K562 (cell line): ENCODE measurements at regions not wholly inside any gene's neighbourhood (a gene's known extent, or its start where the extent isn't known, plus 50 kb on each side); places are given as distances from the start of the nearest gene placed in this dataset.

ENCODE experiments used
- ATAC-seq: fragments of 200-7000 bp; cut with Tn5 transposase; 3 replicates; pipeline ENCODE4 v1.9.1; 2020; ENCODE audit warnings: moderate library complexity
- BruUV-seq: library from RNA; stranded (reverse); fragments of 400-500 nt; replicated peaks from 2 replicates; lab custom pipeline; 2021; lab: Mats Ljungman, UMichigan
- CTCF ChIA-PET: fragments of 300-600 bp; formaldehyde crosslinking; extraction: SDS; loops from one replicate; lab custom pipeline; 2021; ENCODE audit warnings: low intra/inter-chr PET ratio; lab: Yijun Ruan, JAX
- POLR2A ChIA-PET: fragments of 300-600, 350-650 bp; sonication (Branson Sonifier 250); formaldehyde crosslinking; extraction: SDS; loops from one replicate; lab custom pipeline; 2021; ENCODE audit warnings: antibody characterized with exemption, inconsistent platforms; lab: Yijun Ruan, JAX
- DNase-seq, 4 experiments: peaks; one replicate each; pipeline versions ENCODE4 v3.0.0 to v3.0.0-alpha.2; 2011 to 2018; ENCODE audit warnings: low spot score in 3 of 4, mixed read lengths in 3 of 4; ENCODE audit errors: extremely low read depth in 1 of 4
- FAIRE-seq: peaks from 2 replicates; lab custom pipeline; 2011; peaks lifted over from hg19 to GRCh38; lab: Jason Lieb, UNC
- H2AFZ ChIP-seq: 2 replicates; pipeline ENCODE4 v1.6.0; 2011; ENCODE audit warnings: low read depth, low read length, control low read depth, inconsistent platforms
- H3K27ac ChIP-seq: fragments of 200-600 bp; 3 replicates; pipeline ENCODE4 v1.8.0; 2011; ENCODE audit warnings: low read depth, mild to moderate bottlenecking, control low read depth, inconsistent platforms, low read length, moderate library complexity, mixed read lengths; ENCODE audit errors: extremely low read depth
- H3K27me3 ChIP-seq, 2 experiments: fragments of 300-600 bp in 1 of 2; 2 replicates in 1 of 2; 3 replicates in 1 of 2; pipeline versions ENCODE4 v1.6.0 to v1.8.0; 2011; ENCODE audit warnings: inconsistent platforms in 2 of 2, low read length in 2 of 2, mild to moderate bottlenecking in 1 of 2, mixed read lengths in 1 of 2, moderate library complexity in 1 of 2; ENCODE audit not compliant: control insufficient read depth in 2 of 2, insufficient read depth in 2 of 2
- H3K36me3 ChIP-seq: fragments of 300-600 bp; 3 replicates; pipeline ENCODE4 v1.8.0; 2011; ENCODE audit warnings: mild to moderate bottlenecking, low read length, inconsistent platforms; ENCODE audit not compliant: control insufficient read depth, insufficient read depth
- H3K4me1 ChIP-seq, 2 experiments: fragments of 200-600 bp in 1 of 2; replicated peaks in 1 of 2; 2 replicates in 1 of 2; 3 replicates in 1 of 2; pipeline versions ENCODE4 v1.5.1 to v1.8.0; 2011; ENCODE audit warnings: inconsistent platforms in 2 of 2, low read length in 2 of 2, mild to moderate bottlenecking in 1 of 2, mixed read lengths in 1 of 2, moderate library complexity in 1 of 2; ENCODE audit not compliant: control insufficient read depth in 2 of 2, insufficient read depth in 2 of 2
- H3K4me2 ChIP-seq: 2 replicates; pipeline ENCODE4 v1.6.1; 2011; ENCODE audit warnings: low read length, control low read depth, inconsistent platforms, mixed read lengths; ENCODE audit not compliant: insufficient read depth
- H3K4me3 ChIP-seq: fragments of 200-600 bp; sonication (generic), shearing (Covaris generic); 2 replicates; pipeline ENCODE4 v1.5.1; 2016; ENCODE audit warnings: control low read depth, inconsistent platforms
- H3K79me2 ChIP-seq: fragments of 200-600 bp; 3 replicates; pipeline ENCODE4 v1.8.0; 2011; ENCODE audit warnings: low read length, inconsistent platforms; ENCODE audit not compliant: control insufficient read depth, insufficient read depth
- H3K9ac ChIP-seq, 2 experiments: 2 replicates each; pipeline versions ENCODE4 v1.6.0 to v1.6.1; 2011; ENCODE audit warnings: low read depth in 2 of 2, low read length in 2 of 2, control low read depth in 1 of 2, inconsistent platforms in 1 of 2, mild to moderate bottlenecking in 1 of 2, mixed read lengths in 1 of 2; ENCODE audit not compliant: insufficient read depth in 1 of 2
- H3K9me1 ChIP-seq: one replicate; pipeline ENCODE4 v1.6.0; 2011; ENCODE audit warnings: inconsistent platforms, mild to moderate bottlenecking, low read length, moderate library complexity; ENCODE audit not compliant: control insufficient read depth, insufficient read depth
- H3K9me3 ChIP-seq: replicated peaks from 2 replicates; pipeline ENCODE4 v1.5.1; 2011; ENCODE audit warnings: low read depth, low read length, inconsistent platforms; ENCODE audit not compliant: control insufficient read depth, insufficient read depth
- H4K20me1 ChIP-seq: replicated peaks from 2 replicates; pipeline ENCODE4 v1.6.1; 2011; ENCODE audit warnings: low read length, inconsistent platforms, mixed read lengths; ENCODE audit not compliant: control insufficient read depth, insufficient read depth
- CREBBP ChIP-seq: IDR thresholded peaks from one replicate; pipeline ENCODE4 v1.6.1; 2012; ENCODE audit warnings: low read depth, mild to moderate bottlenecking, control low read depth, inconsistent platforms, low read length
- HDAC1 ChIP-seq, 2 experiments: fragments of 450-650 bp; IDR thresholded peaks; 2 replicates each; pipeline ENCODE4 v1.6.1; 2016 to 2017; ENCODE audit warnings: inconsistent platforms in 1 of 2, mild to moderate bottlenecking in 1 of 2, moderate library complexity in 1 of 2
- NONO ChIP-seq, 2 experiments: fragments of 200-400 bp in 1 of 2; fragments of 450-650 bp in 1 of 2; formaldehyde crosslinking in 1 of 2; IDR thresholded peaks; 2 replicates each; pipeline ENCODE4 v1.6.1; 2017; ENCODE audit warnings: low read depth in 2 of 2, mild to moderate bottlenecking in 2 of 2, moderate library complexity in 2 of 2, low read length in 1 of 2
- RAD21 ChIP-seq, 2 experiments: fragments of 250-450 bp in 1 of 2; fragments of 450-650 bp in 1 of 2; sonication (Bioruptor Pico) in 1 of 2; formaldehyde crosslinking in 1 of 2; IDR thresholded peaks in 1 of 2; conservative IDR thresholded peaks in 1 of 2; 2 replicates each; pipeline versions ENCODE4 v1.4.0 to v1.8.0; 2020 to 2022; ENCODE audit warnings: mild to moderate bottlenecking in 2 of 2, moderate library complexity in 1 of 2
- RAD51 ChIP-seq: fragments of 450-650 bp; IDR thresholded peaks from 2 replicates; pipeline ENCODE4 v1.7.1; 2016; ENCODE audit warnings: low read depth, mild to moderate bottlenecking, borderline replicate concordance
- ZNF561 ChIP-seq: fragments of 450-650 bp; formaldehyde crosslinking; conservative IDR thresholded peaks from 2 replicates; pipeline ENCODE4 v1.4.0; 2020; ENCODE audit warnings: mild to moderate bottlenecking, moderate library complexity
- ZSCAN29 ChIP-seq: fragments of 450-650 bp; IDR thresholded peaks from 2 replicates; pipeline ENCODE4 v1.6.1; 2017
- WGBS: fragments of 100-300 bp; shearing (Covaris generic); methylation state at CpG from one replicate; pipeline ENCODE4 v1.1.6; 2016; ENCODE audit warnings: low coverage, mixed read lengths; ENCODE audit not compliant: insufficient coverage; ENCODE audit errors: missing lambda C conversion rate; 5-methylcytosine and 5-hydroxymethylcytosine counted together
- in situ Hi-C: fragments of 300-500 bp; cut with MboI; formaldehyde crosslinking; loops from 4 replicates; pipeline ENCODE4 v1.15.0; 2018; ENCODE audit warnings: inconsistent platforms, mixed read lengths
- intact Hi-C: fragments of 100-400 bp; cut with micrococcal nuclease; formaldehyde crosslinking; loops from 2 replicates; pipeline ENCODE4 v1.14.2; 2022

DNA sequence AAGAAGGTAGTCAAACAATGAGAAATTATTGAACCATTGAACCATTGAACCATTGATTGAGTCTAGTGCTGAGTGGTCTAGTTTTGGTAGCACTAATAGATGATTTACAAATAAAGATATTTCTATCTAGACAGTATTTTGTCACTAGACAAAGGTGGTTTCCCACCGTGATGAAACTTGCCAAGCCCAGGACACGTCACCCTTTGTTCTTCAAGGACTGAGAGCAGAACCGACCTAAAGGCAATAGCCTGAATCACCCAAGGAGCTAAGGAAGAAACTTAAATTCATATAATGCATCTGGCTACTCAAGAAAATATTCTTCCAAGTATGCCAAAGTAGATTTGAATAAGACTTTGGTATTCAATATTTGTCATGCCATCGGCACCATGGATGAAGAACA, 103.3 kb downstream of the ESM1 start:
- H3K9me3 ChIP-seq = no peaks in the 10 kb centered on the region
- no peak overlapping the region for H3K27ac ChIP-seq
- H4K20me1 ChIP-seq = no peaks in the 10 kb centered on the region
- H3K4me3 ChIP-seq = no peak overlapping the region
- no peaks in the 10 kb centered on the region for H3K36me3 ChIP-seq
- POLR2A ChIA-PET = interaction anchor here (1.0 kb wide), 1 partner anchor 13 kb away, joined by 3 read pairs; no protein-coding TSS in a partner anchor
- no peak for TF ChIP-seq HDAC1 (IDR thresholded peaks at IDR 0.05)
- no peak for TF ChIP-seq ZNF561 (CRISPR knock-in tag)
- TF ChIP-seq NONO (IDR thresholded peaks at IDR 0.05; ENCODE audit: low read depth in 2 of 2, low read length in 1 of 2) = no peak
- TF ChIP-seq ZSCAN29 = no peak
- no peak for TF ChIP-seq RAD51
- no peak for TF ChIP-seq CREBBP
- no peak for TF ChIP-seq RAD21 (CRISPR knock-in tag; conservative IDR thresholded peaks at IDR 0.05 in 1 of 2, IDR thresholded peaks at IDR 0.05 in 1 of 2)
- TF ChIP-seq, all 486 proteins: peak for 0
- intact Hi-C loops = no loop called here
- DNase-seq (no peak), ATAC-seq (no peak), FAIRE-seq (no peak)
- H3K4me2 ChIP-seq = no peak overlapping the region
- H3K27me3 ChIP-seq = peaks cover 21 to 41% of the 10 kb centered on the region in 2 experiments
- no peaks in the 10 kb centered on the region for H3K79me2 ChIP-seq
- BruUV-seq = no TSS peak
- no peaks in the 10 kb centered on the region for H3K9me1 ChIP-seq
- CTCF ChIA-PET = no interaction called here
- peaks cover 0 to 9% of the 10 kb centered on the region in 2 experiments; a peak in 2 of 5 replicates for H3K4me1 ChIP-seq
- H2AFZ ChIP-seq = no peak overlapping the region
- in situ Hi-C loops = loop anchor here (25.0 kb wide), 1 partner anchor 1445 kb away; no protein-coding TSS in a partner anchor
- no peak overlapping the region for H3K9ac ChIP-seq
- WGBS = 1% methylated on average over 4 of the region's 4 CpGs
